Islet of Langerhans (tissue), 1 donor: ENCODE measurements at regions not wholly inside any gene's neighbourhood (a gene's known extent, or its start where the extent isn't known, plus 50 kb on each side); places are given as distances from the start of the nearest gene placed in this dataset.

Source experiments
- FAIRE-seq: peaks from one replicate; lab custom pipeline; 2011; peaks lifted over from hg19 to GRCh38; lab: Jason Lieb, UNC

DNA sequence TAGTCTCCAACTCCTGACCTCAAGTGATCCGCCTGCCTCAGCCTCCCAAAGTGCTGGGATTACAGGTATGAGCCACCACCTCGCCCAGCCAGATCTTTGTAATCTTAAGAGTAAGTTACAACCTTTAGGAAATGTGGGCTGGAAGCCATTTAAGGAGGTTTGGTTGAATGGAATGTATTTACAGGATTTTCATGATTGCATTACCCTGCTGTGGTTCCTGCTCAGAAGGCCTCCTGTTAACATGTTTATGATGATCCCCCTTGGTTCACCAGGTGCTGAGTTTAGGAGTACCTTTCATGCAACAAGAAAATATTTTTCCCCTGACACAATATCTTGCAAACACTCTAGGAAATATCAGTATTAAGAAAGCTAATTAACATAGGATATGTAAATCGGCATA lies 187.4 kb upstream of the SH3BP4 start:
- FAIRE-seq: no peak

DNA sequence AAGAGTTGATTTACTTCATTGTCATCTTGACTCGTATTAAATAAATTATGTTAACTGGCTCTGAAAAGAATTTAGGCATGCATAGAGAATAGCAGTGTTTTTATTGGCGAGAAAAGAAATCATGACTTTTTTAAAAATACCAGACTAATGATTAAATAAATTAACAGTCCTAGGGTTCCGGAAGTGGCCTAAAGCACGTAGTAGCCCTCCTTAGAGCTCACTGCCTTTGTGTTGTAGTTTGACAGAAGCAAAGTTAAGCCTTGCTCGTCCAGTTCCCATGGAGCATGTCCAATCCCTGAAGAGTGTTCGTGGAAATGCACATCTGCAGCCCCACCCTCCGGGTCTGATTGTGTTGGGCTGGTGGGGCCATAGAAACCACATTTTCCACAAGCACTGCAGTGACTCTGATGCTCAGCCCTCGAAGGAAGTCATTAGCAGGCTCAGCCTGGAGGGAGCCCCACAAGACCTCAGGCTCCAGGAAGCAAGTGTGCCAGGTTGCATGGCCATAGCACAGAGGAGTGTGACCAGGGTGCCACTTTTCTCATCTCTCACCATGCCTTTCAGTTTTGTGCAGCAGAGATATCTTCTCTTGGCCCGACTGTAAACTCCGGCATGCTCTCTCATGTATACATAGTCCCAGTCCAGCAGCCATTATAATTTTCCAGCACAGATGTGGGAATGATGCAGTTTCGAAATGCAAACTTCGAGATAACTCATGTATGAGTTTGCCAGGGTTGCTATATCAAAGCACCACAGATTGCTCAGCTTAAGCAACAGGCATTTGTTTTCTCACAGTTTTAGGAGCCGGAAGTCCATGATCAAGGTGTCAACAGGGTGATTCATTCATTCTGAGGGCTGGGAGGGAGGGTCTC lies 188.6 kb upstream of the SH3BP4 start:
- no peak for FAIRE-seq

DNA sequence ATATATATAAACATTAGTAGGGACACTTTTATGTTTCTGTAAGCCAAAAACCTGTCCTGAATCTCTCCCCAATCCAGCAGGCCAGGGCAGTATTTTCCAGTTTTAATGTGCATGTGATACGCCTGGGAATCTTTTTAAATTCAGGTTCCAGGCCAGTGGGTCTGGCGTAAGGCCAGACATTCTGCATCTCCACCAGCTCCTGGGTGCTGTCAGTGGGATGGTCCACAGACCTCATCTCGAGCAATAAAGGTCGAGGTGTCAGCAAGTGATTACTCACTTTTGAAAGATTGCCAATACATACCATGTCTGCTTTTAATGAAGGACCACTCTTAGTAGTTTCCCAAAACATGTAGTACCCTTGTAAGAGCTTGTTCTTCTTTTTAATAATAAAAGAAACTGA lies 189.9 kb upstream of the SH3BP4 start:
- FAIRE-seq: no peak

DNA sequence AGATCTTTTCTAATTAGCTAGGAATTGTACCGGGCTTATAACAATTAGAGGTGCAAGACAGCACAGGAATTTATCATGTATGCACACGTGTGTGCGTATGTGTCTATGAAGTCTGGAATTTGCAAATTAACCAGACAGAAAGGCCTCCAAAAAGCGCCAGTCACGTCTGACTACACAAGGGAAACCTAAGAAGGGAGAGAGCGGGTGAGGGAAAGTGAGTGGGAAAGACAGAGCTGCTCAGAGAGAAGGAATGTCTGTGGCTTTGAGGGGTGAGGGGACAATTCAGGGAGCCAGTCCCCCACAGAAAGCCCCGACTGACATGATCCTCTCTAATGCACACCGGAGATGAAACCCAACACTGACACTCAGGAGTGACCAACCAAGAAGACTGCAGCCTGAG lies 197.7 kb upstream of the SH3BP4 start:
- no peak for FAIRE-seq

DNA sequence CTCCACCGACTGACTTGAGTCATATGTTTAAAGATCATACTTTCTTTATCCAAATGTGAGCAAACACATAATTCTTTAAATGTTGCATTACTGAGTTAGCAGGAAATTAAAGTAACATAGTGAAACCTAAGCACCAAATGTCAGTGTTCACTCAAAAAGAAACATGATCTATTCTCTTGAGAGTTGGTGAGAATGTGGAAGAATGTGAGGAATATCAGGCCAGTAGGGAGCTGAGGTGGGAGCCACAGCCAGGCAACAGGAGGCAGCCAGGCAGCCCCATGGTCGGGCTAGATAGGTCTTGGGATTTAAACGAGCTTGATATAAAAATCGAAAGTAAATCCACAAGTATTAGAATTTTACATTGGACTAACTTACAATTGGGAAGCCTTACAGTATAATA lies 198.1 kb upstream of the SH3BP4 start:
- no peak for FAIRE-seq

DNA sequence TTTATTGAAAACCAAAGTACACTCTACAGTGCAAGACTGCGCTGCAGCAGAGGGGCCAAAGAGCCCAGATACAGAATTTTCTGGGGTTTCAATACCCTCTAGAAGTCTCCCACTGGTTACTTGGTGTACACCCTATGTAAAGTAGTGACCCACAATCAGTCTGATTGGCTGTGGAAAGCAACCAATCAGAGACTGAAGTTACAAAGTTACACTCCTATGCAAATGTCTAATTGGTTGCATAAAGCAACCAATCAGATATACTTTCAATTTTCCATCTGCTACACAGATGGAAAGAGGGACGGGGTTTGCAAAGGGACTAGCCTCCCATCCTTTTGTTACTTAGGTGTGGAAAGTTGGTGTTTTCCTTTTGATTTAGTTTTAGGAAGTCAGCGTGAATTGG lies 198.9 kb upstream of the SH3BP4 start:
- FAIRE-seq: no peak

DNA sequence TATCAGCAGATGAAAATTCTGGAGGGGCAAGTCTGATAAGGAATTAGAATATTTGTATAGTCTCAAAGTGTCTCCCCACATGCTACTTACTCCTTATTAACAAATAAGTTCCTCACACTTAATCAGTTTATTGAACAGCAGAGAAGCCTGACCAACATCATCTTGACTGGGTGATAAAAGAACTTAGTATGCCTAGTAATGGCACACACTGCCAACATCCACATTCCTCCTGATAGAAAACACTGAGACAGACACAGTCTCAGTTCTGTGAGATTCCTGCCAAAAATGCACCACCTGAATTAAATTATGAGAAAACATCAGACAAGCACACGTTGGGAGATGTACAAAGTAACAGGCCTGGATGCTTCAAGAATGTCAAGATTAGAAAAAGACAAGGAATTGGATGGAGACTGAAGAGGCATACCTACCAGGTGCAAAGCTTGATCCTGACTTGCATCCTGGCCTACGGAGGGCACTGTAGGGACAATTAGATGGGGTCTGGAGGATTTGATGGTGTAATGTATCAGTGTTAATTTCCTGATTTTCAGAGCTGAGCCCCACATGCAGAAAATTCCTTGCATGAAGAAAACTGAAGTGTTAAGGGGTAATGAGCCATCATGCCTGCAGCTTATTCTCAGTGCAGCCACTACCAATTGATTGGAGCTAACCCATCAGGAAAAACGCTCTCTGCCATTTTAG lies 200.4 kb upstream of the SH3BP4 start:
- no peak for FAIRE-seq

DNA sequence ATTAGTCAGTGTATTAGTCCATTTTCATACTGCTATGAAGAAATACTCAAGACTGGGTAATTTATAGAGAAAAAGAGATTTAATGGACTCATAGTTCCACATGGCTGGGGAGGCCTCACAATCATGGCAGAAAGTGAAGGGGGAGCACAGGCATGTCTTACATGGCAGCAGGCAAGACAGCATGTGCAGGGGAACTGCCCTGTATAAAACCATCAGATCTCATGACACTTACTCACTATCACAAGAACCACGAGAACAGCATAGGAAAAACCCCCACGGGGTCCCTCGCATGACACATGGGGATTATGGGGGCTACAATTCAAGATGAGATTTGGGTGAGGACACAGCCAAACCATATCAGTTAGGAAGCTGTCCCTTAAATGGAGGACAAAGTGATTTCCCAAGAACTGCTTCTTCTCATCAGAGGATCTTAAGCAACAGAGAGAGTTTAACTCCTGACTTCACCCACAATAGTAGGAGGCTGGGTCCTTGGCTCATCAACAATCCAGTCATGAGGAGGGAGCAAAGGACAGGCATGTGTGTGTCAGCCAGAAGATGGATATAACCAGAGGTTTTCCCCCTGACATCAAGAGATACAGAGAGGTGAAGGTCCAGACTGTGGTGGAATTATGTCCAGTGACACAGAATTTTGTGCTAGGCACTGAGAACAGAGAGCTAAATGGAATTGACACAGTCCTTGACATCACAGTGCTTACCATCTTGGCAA lies 203.8 kb upstream of the SH3BP4 start:
- FAIRE-seq: no peak

DNA sequence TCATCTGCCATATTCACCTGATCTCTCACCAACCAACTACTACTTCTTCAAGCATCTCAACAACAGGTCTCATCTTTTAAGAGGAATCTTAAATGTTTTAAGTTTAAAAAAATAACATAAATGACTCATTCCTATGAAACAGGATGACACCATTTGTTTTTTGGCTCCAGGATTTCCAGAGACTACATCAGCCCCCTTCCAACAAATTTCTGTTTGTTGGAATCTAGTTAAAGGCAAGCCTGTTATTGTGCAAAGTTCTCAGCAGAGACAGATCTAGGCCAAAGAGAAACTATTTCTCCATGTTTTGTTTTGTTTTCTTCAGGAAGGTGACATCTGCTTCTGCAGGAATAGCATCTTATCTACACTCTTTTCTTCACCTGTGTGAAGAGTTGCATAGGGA lies 204.8 kb upstream of the SH3BP4 start:
- no peak for FAIRE-seq

DNA sequence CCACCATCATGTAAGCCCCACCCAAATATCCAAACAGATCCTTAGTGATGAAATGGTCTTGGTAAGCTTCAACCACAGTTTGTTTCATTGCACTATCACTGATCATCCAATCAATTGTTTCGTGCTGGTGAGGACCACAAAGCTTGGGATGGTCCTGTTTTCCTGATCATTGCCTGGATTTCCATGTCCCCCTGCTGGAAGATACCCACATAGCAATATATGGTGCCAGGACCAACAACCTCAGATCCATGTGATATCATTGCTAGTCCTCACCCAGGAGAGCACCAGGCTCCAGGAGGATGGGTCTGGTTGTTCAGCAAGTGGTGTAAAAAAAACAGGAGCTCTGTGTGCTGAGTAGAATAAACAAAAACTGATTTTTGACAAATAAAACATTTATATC lies 206.5 kb upstream of the SH3BP4 start:
- FAIRE-seq: no peak

DNA sequence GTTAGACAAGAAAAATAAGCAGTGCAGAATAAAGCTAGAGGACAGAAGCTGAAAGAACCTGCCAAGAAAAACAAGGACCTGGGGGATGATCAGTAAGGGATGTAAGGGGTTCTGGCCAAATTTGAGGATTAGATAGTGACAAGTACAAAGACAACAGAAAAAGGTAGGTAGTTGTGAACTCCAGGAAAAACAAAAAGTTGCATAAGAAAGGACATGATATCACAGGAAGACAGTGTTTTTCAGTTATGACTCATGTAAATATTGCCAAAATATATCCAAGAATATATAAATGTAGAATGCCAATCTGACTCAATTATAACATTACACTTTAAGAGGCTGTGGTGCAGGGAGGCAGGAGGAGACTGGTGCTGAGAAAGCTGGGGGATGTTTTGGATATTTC lies 209.8 kb upstream of the SH3BP4 start:
- no peak for FAIRE-seq

DNA sequence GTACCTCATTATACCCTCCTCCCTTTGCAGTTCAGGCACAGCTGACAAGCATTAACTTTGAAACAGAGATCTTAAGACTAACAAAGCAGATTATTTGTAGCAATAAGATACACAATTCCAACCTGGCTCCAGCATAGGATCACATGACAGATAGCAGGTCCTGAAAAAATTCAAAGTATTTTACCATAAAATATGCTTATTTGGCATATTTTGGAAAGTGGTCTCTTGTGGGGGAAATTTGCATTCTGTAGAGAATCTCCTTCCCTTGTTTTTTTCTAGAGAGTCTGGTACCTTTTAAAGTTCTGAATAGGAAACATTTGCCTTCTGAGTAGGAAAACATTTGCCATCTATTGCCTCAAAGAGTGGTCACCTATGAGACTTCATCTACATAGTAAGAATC lies 212.8 kb upstream of the SH3BP4 start:
- no peak for FAIRE-seq

DNA sequence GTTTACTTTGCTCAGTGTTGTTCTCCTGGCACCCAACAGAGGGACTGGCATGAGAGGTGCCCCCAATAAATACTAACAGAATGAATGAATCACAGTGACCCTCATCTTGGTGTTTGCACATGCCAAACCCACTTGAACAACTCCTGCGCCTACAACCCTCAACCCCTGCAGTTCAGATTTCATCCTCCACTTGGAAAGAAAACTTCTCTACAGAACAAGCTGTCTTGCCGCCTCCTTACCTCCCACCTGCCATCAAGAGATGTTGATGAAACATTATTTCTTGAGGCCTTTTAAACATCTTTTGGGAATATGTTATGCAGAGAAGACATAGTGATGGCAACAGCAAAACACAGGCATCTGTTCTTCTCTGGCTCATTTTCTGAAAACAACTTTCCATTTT lies 216.0 kb upstream of the SH3BP4 start:
- no peak for FAIRE-seq

DNA sequence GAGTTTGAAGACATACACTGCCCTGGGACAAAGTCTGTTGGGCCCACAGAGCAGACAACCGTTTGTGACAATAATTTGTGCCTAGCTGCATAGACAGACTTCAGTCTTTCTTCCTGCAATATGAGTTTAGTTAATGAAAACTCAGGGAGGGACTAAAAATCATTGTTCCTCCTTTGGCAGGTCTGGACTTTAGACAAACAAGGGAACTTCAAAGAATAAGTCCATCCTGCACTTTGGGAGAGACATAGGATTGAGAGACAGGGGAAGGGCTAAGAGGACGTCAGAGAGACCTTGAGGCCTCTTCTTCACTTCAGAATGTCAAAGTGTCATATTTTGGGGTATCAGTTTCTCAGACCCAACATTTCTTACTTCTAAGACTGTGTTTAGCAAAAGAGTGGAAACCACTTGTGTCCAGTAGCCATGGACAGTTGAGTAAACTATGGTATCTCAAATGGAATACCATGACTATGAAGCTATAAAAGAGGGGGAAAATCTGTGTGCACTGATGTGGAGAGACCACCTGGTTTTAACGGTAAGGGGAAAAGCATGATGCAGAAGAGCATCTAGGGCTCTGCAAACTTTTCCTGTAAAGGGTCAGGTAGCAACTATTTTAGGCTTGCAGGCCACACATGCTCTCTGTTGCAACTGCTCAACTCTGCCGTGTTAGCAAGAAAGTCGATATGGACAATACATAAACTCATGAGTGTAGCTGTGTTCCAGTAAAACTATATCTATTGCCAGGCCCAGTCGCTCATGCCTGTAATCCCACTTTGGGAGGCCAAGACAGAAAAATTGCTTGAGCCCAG lies 217.8 kb upstream of the SH3BP4 start:
- FAIRE-seq: no peak

DNA sequence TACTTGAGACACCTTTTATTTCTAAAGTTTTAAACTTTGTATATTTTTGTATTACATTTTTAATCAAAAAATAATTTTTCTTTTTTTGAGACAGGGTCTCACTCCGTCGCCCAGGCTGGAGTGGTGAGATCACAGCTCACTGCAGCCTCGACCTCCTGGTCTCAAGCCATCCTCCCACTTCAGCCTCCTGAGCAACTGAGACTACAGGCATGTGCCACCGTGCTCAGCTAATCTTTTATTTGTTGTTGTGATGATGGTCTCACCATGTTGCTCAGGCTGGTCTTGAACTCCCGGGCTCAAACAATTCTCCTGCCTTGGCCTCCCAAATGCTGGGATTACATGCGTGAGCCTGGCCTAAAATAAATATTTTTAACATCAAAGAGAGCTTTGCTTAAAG lies 218.7 kb upstream of the SH3BP4 start:
- FAIRE-seq: no peak

DNA sequence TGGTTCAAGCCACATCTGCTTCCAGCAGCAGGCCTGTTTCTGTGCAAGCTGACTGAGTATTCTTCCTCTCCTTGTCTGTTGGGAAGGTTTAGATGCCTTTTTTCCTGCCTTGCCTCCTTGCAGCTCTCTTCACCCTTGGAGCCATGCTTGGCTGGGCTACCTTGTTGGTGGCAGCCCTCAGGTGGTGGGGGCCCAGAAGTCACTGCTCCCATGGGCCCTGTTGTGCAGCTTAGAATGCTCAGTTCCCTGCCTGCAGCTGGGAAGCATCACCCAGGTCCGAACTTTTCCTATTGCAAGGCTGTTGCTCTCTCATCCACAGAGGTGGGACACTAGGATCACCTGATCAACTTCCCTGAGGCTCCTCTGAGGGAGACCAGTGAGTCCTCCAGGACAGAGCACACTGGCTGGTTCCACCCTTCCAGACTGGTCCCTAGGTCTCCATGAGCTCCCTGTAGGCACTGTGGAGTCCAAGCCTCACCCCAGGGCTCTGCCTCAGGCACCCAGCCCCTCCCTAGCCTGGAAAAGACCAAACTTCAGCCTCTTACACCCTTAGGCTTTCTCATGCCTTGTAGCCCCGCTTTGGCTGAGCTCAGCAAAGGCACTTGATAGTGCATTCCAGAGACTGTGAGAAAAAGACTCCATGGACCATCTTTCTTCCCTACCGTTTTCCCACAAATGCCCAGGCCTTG lies 219.3 kb upstream of the SH3BP4 start:
- no peak for FAIRE-seq

DNA sequence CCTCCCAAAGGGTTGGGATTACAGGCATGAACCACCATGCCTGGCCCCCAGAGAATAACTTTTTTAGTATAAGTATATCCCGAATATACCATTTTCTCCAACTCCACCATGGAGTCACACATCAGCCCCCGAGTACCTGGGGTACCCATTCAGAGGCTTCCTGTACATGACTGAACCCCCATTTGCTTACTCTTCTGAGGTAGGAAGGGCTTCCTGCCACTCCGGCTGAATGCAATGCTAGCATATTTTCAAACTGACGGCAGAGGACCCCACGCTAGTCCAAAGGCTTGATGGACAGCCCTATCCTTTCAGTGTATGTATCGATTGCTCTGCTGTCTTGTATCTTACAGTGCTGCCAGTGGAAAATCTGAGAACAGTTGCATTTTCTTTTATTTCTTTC lies 220.6 kb upstream of the SH3BP4 start:
- FAIRE-seq: no peak

DNA sequence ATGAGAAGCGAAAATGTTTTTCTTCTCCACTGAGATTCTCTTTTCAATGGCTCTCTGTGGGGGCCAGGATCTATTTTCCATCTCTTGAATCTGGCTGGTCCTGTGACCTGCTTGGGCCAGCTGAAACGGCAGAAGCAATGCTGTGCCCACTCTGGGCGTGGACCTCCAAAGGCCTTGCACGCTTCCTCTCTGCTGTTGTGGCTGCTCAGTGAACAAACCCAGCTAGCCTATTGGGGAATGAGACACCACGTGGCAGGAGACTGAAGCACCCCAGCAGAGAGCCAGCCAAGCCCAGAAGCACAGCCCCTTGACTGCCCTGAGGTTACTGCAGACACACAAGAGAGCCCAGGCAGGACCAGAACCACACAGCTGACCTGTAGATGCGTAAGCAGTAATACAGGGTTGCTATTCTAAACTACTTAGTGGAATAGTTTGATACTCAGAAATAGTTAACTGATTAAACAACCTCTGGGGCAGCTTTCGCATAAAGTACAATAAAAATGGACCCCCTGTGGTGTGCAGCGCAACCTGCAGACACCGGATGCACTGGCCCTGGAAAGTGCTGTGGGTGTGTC lies 221.7 kb upstream of the SH3BP4 start:
- FAIRE-seq: no peak

DNA sequence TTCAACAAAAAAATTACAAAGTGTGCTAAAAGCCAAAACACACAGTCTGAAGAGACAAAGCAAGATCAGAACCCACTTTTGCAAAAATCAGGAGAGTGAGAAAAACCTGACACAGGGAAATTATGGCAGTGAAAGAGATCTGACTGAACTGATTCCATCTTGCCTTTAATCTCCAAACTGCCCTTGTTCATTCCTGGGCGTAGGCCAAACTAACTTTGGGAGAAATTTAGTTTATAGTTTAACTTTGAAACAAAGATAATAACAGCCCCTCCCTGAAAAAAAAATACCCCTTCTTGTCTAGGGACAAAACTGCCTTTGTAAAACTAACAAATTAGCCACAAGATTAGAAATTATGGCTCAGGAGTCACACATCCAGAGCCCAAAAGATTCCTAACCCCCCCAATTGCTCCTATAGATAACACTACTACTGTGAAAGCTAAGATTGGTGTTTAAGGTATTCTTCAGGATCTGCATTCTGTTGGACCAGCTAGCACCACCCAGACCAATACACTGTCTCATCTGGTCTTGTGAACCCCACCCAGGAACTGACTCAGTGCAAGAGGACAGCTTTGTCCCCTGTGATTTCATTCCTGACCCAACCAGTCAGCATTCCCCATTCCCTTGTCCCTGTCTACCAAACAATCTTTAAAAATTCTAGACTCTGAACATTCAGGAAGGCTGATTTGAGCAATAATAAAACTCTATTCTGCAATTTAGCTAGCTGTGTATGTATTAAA lies 226.1 kb upstream of the SH3BP4 start:
- no peak for FAIRE-seq

DNA sequence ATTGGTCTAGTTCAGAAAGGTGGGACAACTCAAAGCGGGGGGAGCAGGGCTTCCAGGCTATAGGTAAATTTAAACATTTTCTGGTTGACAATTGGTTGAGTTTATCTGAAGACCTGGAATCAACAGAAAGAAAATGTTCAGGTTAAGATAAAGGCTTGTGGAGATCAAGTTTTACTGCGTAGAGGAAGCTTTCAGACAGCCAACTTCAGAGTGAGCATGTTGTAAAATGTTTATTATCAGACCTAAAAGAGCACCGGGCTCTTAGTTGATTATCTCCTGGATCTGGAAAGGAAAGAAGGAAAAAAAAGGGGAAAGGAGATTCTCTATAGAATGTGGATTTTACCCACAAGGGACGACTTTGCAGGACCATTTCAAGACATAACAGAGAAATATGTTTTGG lies 227.0 kb upstream of the SH3BP4 start:
- no peak for FAIRE-seq

DNA sequence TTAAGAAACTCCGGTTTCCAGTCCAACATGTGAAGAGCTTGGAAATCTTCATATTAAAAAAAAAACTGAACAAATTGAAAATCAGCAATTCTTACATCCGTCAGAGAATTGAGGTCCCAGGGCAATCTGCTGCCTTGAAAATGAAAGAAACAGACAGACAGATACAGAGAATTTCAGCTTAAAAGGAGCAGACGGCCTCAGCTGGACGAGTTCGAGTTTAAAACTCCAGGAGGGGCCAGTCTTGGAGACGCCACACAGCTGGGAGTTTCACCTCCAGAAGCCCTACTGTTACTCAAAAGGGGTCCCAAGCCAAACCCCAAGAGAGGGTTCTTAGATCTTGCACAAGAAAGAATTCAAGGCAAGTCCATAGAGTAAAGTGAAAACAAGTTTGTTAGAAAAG lies 226.5 kb upstream of the ARL4C start:
- no peak for FAIRE-seq
